ELR (cell line): ENCODE measurements at regions not wholly inside any gene's neighbourhood (a gene's known extent, or its start where the extent isn't known, plus 50 kb on each side); places are given as distances from the start of the nearest gene placed in this dataset.
"Not testable (repeated sequence)": the region's sequence is repeated elsewhere in the genome, so short reads cannot be mapped to it uniquely, and the experiment has no call there.

ENCODE experiments used
- DNase-seq: peaks from one replicate; pipeline ENCODE4 v3.0.0-alpha.2; 2015; ENCODE audit warnings: low read depth

GRCh38 chr18:43819397-43819796 lies 542.1 kb upstream of the SYT4 start:
- DNase-seq: no peak

- no peak for DNase-seq
Measured at GRCh38 chr18:43819873-43820272, 542.6 kb upstream of the SYT4 start.

- DNase-seq: no peak
Measured at GRCh38 chr18:43825768-43826167, 548.5 kb upstream of the SYT4 start.

GRCh38 chr18:43826215-43826614 lies 548.9 kb upstream of the SYT4 start:
- DNase-seq: no peak

- no peak for DNase-seq
Measured at GRCh38 chr18:43827311-43827710, 550.0 kb upstream of the SYT4 start.

- DNase-seq: no peak
Measured at GRCh38 chr18:43830303-43830702, 553.0 kb upstream of the SYT4 start.

GRCh38 chr18:43830947-43831346 lies 553.7 kb upstream of the SYT4 start:
- no peak for DNase-seq

GRCh38 chr18:43846299-43846698 lies 569.0 kb upstream of the SYT4 start:
- no peak for DNase-seq

- DNase-seq: no peak
Measured at GRCh38 chr18:43847164-43848091, 570.1 kb upstream of the SYT4 start.

- not testable (repeated sequence) for DNase-seq
Measured at GRCh38 chr18:43849831-43850230, 572.5 kb upstream of the SYT4 start.

GRCh38 chr18:43855376-43855775 lies 578.1 kb upstream of the SYT4 start:
- no peak for DNase-seq

- no peak for DNase-seq
Measured at GRCh38 chr18:43863180-43863579, 585.9 kb upstream of the SYT4 start.

GRCh38 chr18:43866696-43867095 lies 589.4 kb upstream of the SYT4 start:
- DNase-seq: no peak

GRCh38 chr18:43868497-43868995 lies 591.3 kb upstream of the SYT4 start:
- DNase-seq: no peak

- DNase-seq: no peak
Measured at GRCh38 chr18:43869451-43870008, 592.2 kb upstream of the SYT4 start.

- no peak for DNase-seq
Measured at GRCh38 chr18:43870626-43871025, 593.3 kb upstream of the SYT4 start.

GRCh38 chr18:43875511-43875910 lies 598.2 kb upstream of the SYT4 start:
- DNase-seq: no peak

GRCh38 chr18:43876286-43876685 lies 599.0 kb upstream of the SYT4 start:
- DNase-seq: no peak

- DNase-seq: no peak
Measured at GRCh38 chr18:43876748-43877147, 599.5 kb upstream of the SYT4 start.

GRCh38 chr18:43877616-43878321 lies 600.5 kb upstream of the SYT4 start:
- no peak for DNase-seq

- no peak for DNase-seq
Measured at GRCh38 chr18:43879415-43879814, 602.1 kb upstream of the SYT4 start.

GRCh38 chr18:43882358-43883055 lies 605.2 kb upstream of the SYT4 start:
- DNase-seq: no peak
